Cortex of kidney (tissue), 1 donor: ENCODE measurements at regions not wholly inside any gene's neighbourhood (a gene's known extent, or its start where the extent isn't known, plus 50 kb on each side); places are given as distances from the start of the nearest gene placed in this dataset.
"Not testable (repeated sequence)": the region's sequence is repeated elsewhere in the genome, so short reads cannot be mapped to it uniquely, and the experiment has no call there.

Experiments used
- DNase-seq: peaks from one replicate; lab custom pipeline; 2025; lab: John Stamatoyannopoulos, UW

- not testable (repeated sequence) for DNase-seq
Measured at GRCh38 chr4:3961091-3961672, 195.0 kb downstream of the ADRA2C start.

GRCh38 chr4:3964572-3965278 is 198.5 kb downstream of the ADRA2C start:
- not testable (repeated sequence) for DNase-seq

GRCh38 chr4:3967204-3967603 is 201.0 kb downstream of the ADRA2C start:
- not testable (repeated sequence) for DNase-seq

- not testable (repeated sequence) for DNase-seq
Measured at GRCh38 chr4:3972626-3973025, 206.4 kb downstream of the ADRA2C start.

GRCh38 chr4:3973581-3974200 is 207.5 kb downstream of the ADRA2C start:
- DNase-seq, result not testable (repeated sequence)

GRCh38 chr4:3983518-3984125 is 217.4 kb downstream of the ADRA2C start:
- DNase-seq, result not testable (repeated sequence)

GRCh38 chr4:3984796-3985195 is 218.6 kb downstream of the ADRA2C start:
- DNase-seq, result not testable (repeated sequence)

GRCh38 chr4:3986412-3986811 is 220.2 kb downstream of the ADRA2C start:
- not testable (repeated sequence) for DNase-seq

GRCh38 chr4:3997386-3997785 is 229.3 kb downstream of the OTOP1 start:
- DNase-seq, result not testable (repeated sequence)

- not testable (repeated sequence) for DNase-seq
Measured at GRCh38 chr4:4004036-4004435, 222.7 kb downstream of the OTOP1 start.

- not testable (repeated sequence) for DNase-seq
Measured at GRCh38 chr4:4004702-4005101, 222.0 kb downstream of the OTOP1 start.

GRCh38 chr4:4006356-4006755 is 220.4 kb downstream of the OTOP1 start:
- DNase-seq, result not testable (repeated sequence)

GRCh38 chr4:4019071-4019470 is 207.7 kb downstream of the OTOP1 start:
- DNase-seq, result not testable (repeated sequence)

- DNase-seq, result not testable (repeated sequence)
Measured at GRCh38 chr4:4021161-4021560, 205.6 kb downstream of the OTOP1 start.

- not testable (repeated sequence) for DNase-seq
Measured at GRCh38 chr4:4026708-4027107, 200.0 kb downstream of the OTOP1 start.

- DNase-seq, result not testable (repeated sequence)
Measured at GRCh38 chr4:4028752-4029151, 198.0 kb downstream of the OTOP1 start.

GRCh38 chr4:4030509-4030908 is 196.2 kb downstream of the OTOP1 start:
- not testable (repeated sequence) for DNase-seq

- not testable (repeated sequence) for DNase-seq
Measured at GRCh38 chr4:4031446-4032135, 195.1 kb downstream of the OTOP1 start.

- not testable (repeated sequence) for DNase-seq
Measured at GRCh38 chr4:4032364-4032763, 194.4 kb downstream of the OTOP1 start.

- not testable (repeated sequence) for DNase-seq
Measured at GRCh38 chr4:4032801-4033605, 193.7 kb downstream of the OTOP1 start.
